GM23338 (cell line): ENCODE measurements at regions not wholly inside any gene's neighbourhood (a gene's known extent, or its start where the extent isn't known, plus 50 kb on each side); places are given as distances from the start of the nearest gene placed in this dataset.

Experiments used
- ATAC-seq: fragments of 200-7000 bp; cut with Tn5 transposase; 3 replicates; pipeline ENCODE4 v1.9.1; 2020
- DNase-seq: peaks from one replicate; pipeline ENCODE4 v3.0.0-alpha.2; 2015; ENCODE audit warnings: low spot score
- H2AFZ ChIP-seq: fragments of 200-600 bp; sonication (generic); 2 replicates; pipeline ENCODE4 v1.8.0; 2016; ENCODE audit warnings: antibody characterized with exemption, mild to moderate bottlenecking, moderate library complexity
- H3F3A ChIP-seq: fragments of 200-600 bp; sonication (generic); replicated peaks from 2 replicates; pipeline ENCODE4 v1.8.0; 2017; ENCODE audit warnings: antibody characterized with exemption, mixed run types, low read depth
- H3K27ac ChIP-seq: fragments of 200-600 bp; sonication (generic); 2 replicates; pipeline ENCODE4 v1.6.1; 2016; ENCODE audit warnings: low read depth
- H3K27me3 ChIP-seq: fragments of 200-600 bp; sonication (generic); 2 replicates; pipeline ENCODE4 v1.8.0; 2016; ENCODE audit warnings: mild to moderate bottlenecking, mixed run types, moderate library complexity; ENCODE audit not compliant: insufficient read depth
- H3K36me3 ChIP-seq: fragments of 200-600 bp; sonication (generic); 2 replicates; pipeline ENCODE4 v1.8.0; 2016; ENCODE audit warnings: mild to moderate bottlenecking; ENCODE audit not compliant: insufficient read depth
- H3K4me1 ChIP-seq: fragments of 200-600 bp; sonication (generic); 2 replicates; pipeline ENCODE4 v1.8.0; 2016; ENCODE audit warnings: mild to moderate bottlenecking, moderate library complexity; ENCODE audit not compliant: insufficient read depth
- H3K4me2 ChIP-seq: fragments of 200-600 bp; sonication (generic); 2 replicates; pipeline ENCODE4 v1.7.1; 2017; ENCODE audit warnings: mixed run types
- H3K4me3 ChIP-seq: fragments of 200-600 bp; sonication (generic); 2 replicates; pipeline ENCODE4 v1.6.1; 2016; ENCODE audit warnings: mixed run types
- H3K79me2 ChIP-seq: fragments of 200-600 bp; sonication (generic); replicated peaks from 2 replicates; pipeline ENCODE4 v1.8.0; 2017; ENCODE audit warnings: mild to moderate bottlenecking; ENCODE audit not compliant: insufficient read depth
- H3K9me2 ChIP-seq: fragments of 200-600 bp; sonication (generic); 2 replicates; pipeline ENCODE4 v1.8.0; 2017; ENCODE audit not compliant: insufficient read depth
- H4K20me1 ChIP-seq: fragments of 200-600 bp; sonication (generic); replicated peaks from 2 replicates; pipeline ENCODE4 v1.8.0; 2017; ENCODE audit warnings: mild to moderate bottlenecking; ENCODE audit not compliant: insufficient read depth
- H3K27ac Mint-ChIP-seq: 2 replicates; pipeline ENCODE4 v1.8.0; 2020; ENCODE audit warnings: inconsistent platforms, mild to moderate bottlenecking, moderate library complexity, mixed read lengths
- H3K27me3 Mint-ChIP-seq: 3 replicates; pipeline ENCODE4 v1.8.0; 2022; ENCODE audit warnings: low read depth, mild to moderate bottlenecking, moderate library complexity, mixed read lengths, inconsistent platforms; ENCODE audit not compliant: insufficient read depth, poor library complexity
- H3K36me3 Mint-ChIP-seq: 3 replicates; pipeline ENCODE4 v1.8.0; 2021; ENCODE audit warnings: low read depth, mild to moderate bottlenecking, inconsistent platforms, moderate library complexity, mixed read lengths
- H3K4me1 Mint-ChIP-seq: 3 replicates; pipeline ENCODE4 v1.8.0; 2020; ENCODE audit warnings: mild to moderate bottlenecking, inconsistent platforms, mixed read lengths
- H3K4me3 Mint-ChIP-seq: 3 replicates; pipeline ENCODE4 v1.8.0; 2021; ENCODE audit warnings: moderate library complexity, mild to moderate bottlenecking, inconsistent platforms, mixed read lengths
- H3K9me3 Mint-ChIP-seq: 3 replicates; pipeline ENCODE4 v1.8.0; 2020; ENCODE audit warnings: moderate library complexity, mild to moderate bottlenecking, inconsistent platforms, mixed read lengths
- CREB1 ChIP-seq: fragments of 250-450 bp; sonication (Bioruptor Pico); IDR thresholded peaks from 2 replicates; pipeline ENCODE4 v1.5.0; 2020; ENCODE audit warnings: low read depth, mild to moderate bottlenecking, moderate library complexity
- CTCF ChIP-seq, 2 experiments: fragments of 200-600 bp in 1 of 2; sonication (generic) in 1 of 2; conservative IDR thresholded peaks; 2 replicates each; pipeline versions ENCODE4 v1.5.1 to v1.6.1; 2016 to 2017; ENCODE audit warnings: antibody characterized with exemption in 2 of 2, low read depth in 2 of 2, mild to moderate bottlenecking in 2 of 2, moderate library complexity in 1 of 2
- ETS1 ChIP-seq: IDR thresholded peaks from 2 replicates; pipeline ENCODE4 v1.6.1; 2016; ENCODE audit warnings: antibody characterized with exemption
- EZH2 ChIP-seq: fragments of 200-600 bp; sonication (generic); IDR thresholded peaks from one replicate; pipeline ENCODE4 v1.8.0; 2017; ENCODE audit warnings: antibody characterized with exemption, mild to moderate bottlenecking, low read depth; ENCODE audit not compliant: unreplicated experiment
- EZH2phosphoT487 ChIP-seq: fragments of 200-600 bp; sonication (generic); IDR thresholded peaks from one replicate; pipeline ENCODE4 v1.8.1; 2018; ENCODE audit warnings: antibody characterized with exemption; ENCODE audit not compliant: unreplicated experiment
- NANOG ChIP-seq: IDR thresholded peaks from 2 replicates; pipeline ENCODE4 v1.6.1; 2016; ENCODE audit warnings: antibody characterized with exemption, borderline replicate concordance
- POLR2AphosphoS5 ChIP-seq: IDR thresholded peaks from 2 replicates; pipeline ENCODE4 v1.6.1; 2016; ENCODE audit warnings: antibody characterized with exemption, low read depth
- REST ChIP-seq: IDR thresholded peaks from one replicate; pipeline ENCODE4 v1.6.1; 2018; ENCODE audit warnings: antibody characterized with exemption; ENCODE audit not compliant: unreplicated experiment
- STAT1 ChIP-seq: IDR thresholded peaks from one replicate; pipeline ENCODE4 v1.6.1; 2016; ENCODE audit warnings: antibody characterized with exemption; ENCODE audit not compliant: unreplicated experiment
- ZNF114 ChIP-seq: fragments of 250-450 bp; sonication (Bioruptor Pico); IDR thresholded peaks from 2 replicates; pipeline ENCODE4 v1.5.0; 2020; ENCODE audit warnings: mild to moderate bottlenecking, moderate library complexity
- ZNF462 ChIP-seq: fragments of 250-450 bp; sonication (Bioruptor Pico); IDR thresholded peaks from 2 replicates; pipeline ENCODE4 v1.5.0; 2020; ENCODE audit warnings: mild to moderate bottlenecking, moderate library complexity

GRCh38 chr6:121847806-121848522 is 412.5 kb downstream of the GJA1 start:
- no peaks in the 10 kb centered on the region for H3K27me3 Mint-ChIP-seq
- Histone ChIP-seq H3F3A (no peaks in the 10 kb centered on the region), H3K36me3 (no peaks in the 10 kb centered on the region), H3K4me3 (no peak overlapping the region), H3K27ac (0 out of 2 replicates have a peak overlapping the region, but pooled peaks have one; percentile 22), H3K4me2 (no peak overlapping the region), H3K79me2 (no peaks in the 10 kb centered on the region), H3K27me3 (no peaks in the 10 kb centered on the region), H3K9me2 (no peaks in the 10 kb centered on the region), H2AFZ (0 out of 2 replicates have a peak overlapping the region, but pooled peaks have one; percentile 41), H4K20me1 (no peaks in the 10 kb centered on the region), H3K4me1 (peaks cover 26% of the 10 kb centered on the region)
- no peak overlapping the region for H3K4me3 Mint-ChIP-seq
- H3K4me1 Mint-ChIP-seq = peaks cover 33% of the 10 kb centered on the region
- H3K9me3 Mint-ChIP-seq = no peaks in the 10 kb centered on the region
- no peaks in the 10 kb centered on the region for H3K36me3 Mint-ChIP-seq
- no peak overlapping the region for H3K27ac Mint-ChIP-seq
- no peak for TF ChIP-seq ZNF462
- no peak for TF ChIP-seq EZH2
- TF ChIP-seq REST = no peak
- no peak for TF ChIP-seq ETS1
- no peak for TF ChIP-seq CREB1
- no peak for TF ChIP-seq EZH2phosphoT487
- TF ChIP-seq NANOG = no peak
- TF ChIP-seq ZNF114 (CRISPR knock-in tag) = no peak
- TF ChIP-seq CTCF (conservative IDR thresholded peaks at IDR 0.05; ENCODE audit: low read depth in 2 of 2) = no peak
- TF ChIP-seq POLR2AphosphoS5 = no peak
- no peak for TF ChIP-seq STAT1
- ATAC-seq = no peak
- DNase-seq = peak; percentile 16
